Ascending aorta (tissue), 2 donors: ENCODE measurements at regions not wholly inside any gene's neighbourhood (a gene's known extent, or its start where the extent isn't known, plus 50 kb on each side); places are given as distances from the start of the nearest gene placed in this dataset.
"Not testable (repeated sequence)": the region's sequence is repeated elsewhere in the genome, so short reads cannot be mapped to it uniquely, and the experiment has no call there.

ENCODE experiments used
- DNase-seq, 2 donors: peaks; one replicate each; pipeline ENCODE4 v3.0.0-alpha.2; 2019; ENCODE audit warnings: low spot score in 2 of 2
- H3K27ac ChIP-seq, 2 donors: fragments of 200-600 bp; sonication (generic); one replicate each; pipeline ENCODE4 v1.5.1; 2016 to 2017; ENCODE audit warnings: mild to moderate bottlenecking in 1 of 2
- H3K27me3 ChIP-seq: fragments of 200-600 bp; sonication (generic); one replicate; pipeline ENCODE4 v1.5.1; 2017
- H3K36me3 ChIP-seq, 2 donors: fragments of 200-600 bp; sonication (generic); one replicate each; pipeline ENCODE4 v1.5.1; 2016
- H3K4me1 ChIP-seq, 2 donors: fragments of 200-600 bp; sonication (generic); one replicate each; pipeline ENCODE4 v1.5.1; 2016 to 2017; ENCODE audit warnings: mild to moderate bottlenecking in 1 of 2
- H3K4me3 ChIP-seq, 2 donors: fragments of 200-600 bp; sonication (generic); one replicate each; pipeline ENCODE4 v1.5.1; 2016 to 2017; ENCODE audit warnings: mild to moderate bottlenecking in 1 of 2
- H3K9me3 ChIP-seq, 2 donors: fragments of 200-600 bp; sonication (generic); one replicate each; pipeline ENCODE4 v1.5.1; 2016
- intact Hi-C: fragments of 100-400 bp; cut with DNase I; formaldehyde crosslinking; loops from one replicate; pipeline ENCODE4 v1.15.1; 2023
- TF ChIP-seq, protein P1 (sequence below), 3 experiments: fragments of 200-600 bp in 2 of 3; fragments of 450-650 bp in 1 of 3; sonication (generic) in 2 of 3; IDR thresholded peaks; one replicate each; pipeline ENCODE4 v1.5.1; 2016 to 2019; ENCODE audit warnings: antibody characterized with exemption in 3 of 3, mild to moderate bottlenecking in 1 of 3, moderate library complexity in 1 of 3

DNA sequence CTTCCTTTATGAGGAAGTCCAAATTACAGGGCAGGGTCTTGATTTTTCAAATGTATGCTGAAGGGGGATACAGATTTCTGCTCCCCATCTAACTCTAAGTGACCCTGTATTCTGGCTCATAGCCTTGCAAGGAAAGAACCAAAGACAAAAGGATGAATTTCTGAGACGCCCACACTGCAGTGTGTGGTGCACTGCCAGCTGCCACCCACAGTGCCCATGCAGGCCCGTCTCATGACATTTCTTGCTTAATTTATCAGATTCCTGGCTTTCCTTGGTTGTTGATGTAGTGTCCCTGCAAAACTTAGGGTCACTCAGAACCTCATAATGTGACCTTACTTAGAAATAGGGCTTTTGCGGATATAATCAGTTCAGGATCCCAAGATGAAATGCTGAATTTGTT is 68.0 kb downstream of the CBLN4 start:
- H3K9me3 ChIP-seq = no peaks in the 10 kb centered on the region
- no peak overlapping the region for H3K4me3 ChIP-seq
- TF ChIP-seq, protein P1, sequence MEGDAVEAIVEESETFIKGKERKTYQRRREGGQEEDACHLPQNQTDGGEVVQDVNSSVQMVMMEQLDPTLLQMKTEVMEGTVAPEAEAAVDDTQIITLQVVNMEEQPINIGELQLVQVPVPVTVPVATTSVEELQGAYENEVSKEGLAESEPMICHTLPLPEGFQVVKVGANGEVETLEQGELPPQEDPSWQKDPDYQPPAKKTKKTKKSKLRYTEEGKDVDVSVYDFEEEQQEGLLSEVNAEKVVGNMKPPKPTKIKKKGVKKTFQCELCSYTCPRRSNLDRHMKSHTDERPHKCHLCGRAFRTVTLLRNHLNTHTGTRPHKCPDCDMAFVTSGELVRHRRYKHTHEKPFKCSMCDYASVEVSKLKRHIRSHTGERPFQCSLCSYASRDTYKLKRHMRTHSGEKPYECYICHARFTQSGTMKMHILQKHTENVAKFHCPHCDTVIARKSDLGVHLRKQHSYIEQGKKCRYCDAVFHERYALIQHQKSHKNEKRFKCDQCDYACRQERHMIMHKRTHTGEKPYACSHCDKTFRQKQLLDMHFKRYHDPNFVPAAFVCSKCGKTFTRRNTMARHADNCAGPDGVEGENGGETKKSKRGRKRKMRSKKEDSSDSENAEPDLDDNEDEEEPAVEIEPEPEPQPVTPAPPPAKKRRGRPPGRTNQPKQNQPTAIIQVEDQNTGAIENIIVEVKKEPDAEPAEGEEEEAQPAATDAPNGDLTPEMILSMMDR (IDR thresholded peaks at IDR 0.05) = no peak
- no peaks in the 10 kb centered on the region for H3K36me3 ChIP-seq
- no peaks in the 10 kb centered on the region for H3K4me1 ChIP-seq
- no peak overlapping the region for H3K27ac ChIP-seq
- H3K27me3 ChIP-seq = no peaks in the 10 kb centered on the region
- intact Hi-C loops = no loop called here
- no peak for DNase-seq

DNA sequence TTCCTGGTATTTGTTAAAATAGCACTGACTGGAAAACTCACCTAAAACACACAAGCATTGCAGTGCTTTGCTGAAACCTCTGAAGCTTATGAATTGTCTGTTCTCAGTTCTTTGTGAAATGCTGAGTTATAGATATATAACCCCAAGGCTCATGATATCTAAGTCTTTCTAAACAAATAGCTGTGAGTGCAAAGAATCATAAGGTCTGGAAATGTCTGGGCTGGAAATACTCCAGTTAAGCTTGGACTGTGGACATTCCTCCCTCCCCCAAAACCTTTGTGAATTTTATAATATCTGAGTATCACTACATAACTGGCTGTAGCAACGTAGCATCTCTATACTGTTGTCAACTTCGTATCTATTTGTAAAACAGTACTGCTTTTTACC is 69.1 kb downstream of the CBLN4 start:
- H3K27ac ChIP-seq = no peak overlapping the region
- no peaks in the 10 kb centered on the region for H3K9me3 ChIP-seq
- H3K4me1 ChIP-seq = no peaks in the 10 kb centered on the region
- no peak overlapping the region for H3K4me3 ChIP-seq
- TF ChIP-seq, protein P1 (IDR thresholded peaks at IDR 0.05) = no peak
- DNase-seq = no peak
- H3K27me3 ChIP-seq = no peaks in the 10 kb centered on the region
- intact Hi-C loops = no loop called here
- H3K36me3 ChIP-seq = no peaks in the 10 kb centered on the region

DNA sequence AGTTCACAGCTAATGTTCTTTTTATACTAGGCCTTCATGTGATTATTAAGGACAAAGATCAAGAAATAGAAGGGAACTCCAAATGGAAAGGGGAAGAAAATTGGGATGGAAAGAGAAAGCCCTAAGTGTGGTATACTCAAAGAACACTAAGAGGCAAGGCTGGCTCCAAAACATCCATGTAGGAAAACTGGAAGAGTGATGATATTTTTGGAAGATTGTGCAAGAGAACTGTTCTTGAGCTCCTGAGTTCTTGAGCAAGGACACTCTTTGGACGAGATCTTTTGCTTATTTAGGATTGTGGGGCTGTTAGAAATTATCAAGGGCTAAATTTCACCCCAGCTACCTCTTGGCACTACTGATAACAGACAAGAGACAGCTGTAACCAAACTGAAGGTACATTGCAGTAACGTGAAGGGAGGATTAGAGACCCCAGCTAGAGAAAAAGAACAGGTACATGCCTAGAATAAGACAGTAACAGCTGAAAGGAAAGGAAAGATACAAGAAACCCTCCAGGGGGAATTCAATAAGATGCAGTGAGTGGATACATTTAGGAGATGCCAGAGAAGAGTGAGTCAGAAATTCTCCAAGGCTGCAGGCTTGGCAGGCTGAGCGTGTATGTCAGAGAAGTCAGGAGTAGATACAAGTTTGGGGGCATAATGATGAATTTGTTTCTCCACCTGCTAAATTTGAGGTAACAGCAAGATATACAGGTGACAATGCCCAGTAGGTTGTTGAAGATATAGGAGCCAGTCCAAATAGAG is 69.7 kb downstream of the CBLN4 start:
- H3K27ac ChIP-seq = no peak overlapping the region
- intact Hi-C loops = no loop called here
- no peaks in the 10 kb centered on the region for H3K27me3 ChIP-seq
- no peaks in the 10 kb centered on the region for H3K4me1 ChIP-seq
- TF ChIP-seq, protein P1 (IDR thresholded peaks at IDR 0.05) = no peak
- H3K36me3 ChIP-seq = no peaks in the 10 kb centered on the region
- no peak for DNase-seq
- no peaks in the 10 kb centered on the region for H3K9me3 ChIP-seq
- no peak overlapping the region for H3K4me3 ChIP-seq

DNA sequence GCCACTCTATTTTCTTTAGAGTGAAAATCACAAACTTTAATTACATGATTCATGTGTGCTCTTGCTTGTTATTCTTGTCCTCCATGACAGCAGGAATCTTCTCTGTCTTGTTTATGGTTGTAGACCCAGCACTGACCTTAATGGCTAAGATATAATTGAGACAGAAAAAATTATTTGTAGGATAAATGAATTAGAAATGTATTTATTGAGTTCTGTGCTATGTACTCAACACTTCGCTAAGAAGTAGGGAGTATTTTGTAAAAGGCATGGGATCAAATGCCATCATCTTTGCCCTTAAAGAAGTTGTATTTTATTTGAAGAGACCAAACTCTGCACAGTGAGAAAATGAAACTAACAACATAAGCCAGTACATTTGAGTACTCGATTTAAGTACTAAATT is 71.2 kb downstream of the CBLN4 start:
- no peak for DNase-seq
- no peaks in the 10 kb centered on the region for H3K36me3 ChIP-seq
- TF ChIP-seq, protein P1 (IDR thresholded peaks at IDR 0.05) = no peak
- no peaks in the 10 kb centered on the region for H3K27me3 ChIP-seq
- H3K27ac ChIP-seq = no peak overlapping the region
- H3K4me1 ChIP-seq = no peaks in the 10 kb centered on the region
- intact Hi-C loops = no loop called here
- H3K9me3 ChIP-seq = no peaks in the 10 kb centered on the region
- H3K4me3 ChIP-seq = no peak overlapping the region

DNA sequence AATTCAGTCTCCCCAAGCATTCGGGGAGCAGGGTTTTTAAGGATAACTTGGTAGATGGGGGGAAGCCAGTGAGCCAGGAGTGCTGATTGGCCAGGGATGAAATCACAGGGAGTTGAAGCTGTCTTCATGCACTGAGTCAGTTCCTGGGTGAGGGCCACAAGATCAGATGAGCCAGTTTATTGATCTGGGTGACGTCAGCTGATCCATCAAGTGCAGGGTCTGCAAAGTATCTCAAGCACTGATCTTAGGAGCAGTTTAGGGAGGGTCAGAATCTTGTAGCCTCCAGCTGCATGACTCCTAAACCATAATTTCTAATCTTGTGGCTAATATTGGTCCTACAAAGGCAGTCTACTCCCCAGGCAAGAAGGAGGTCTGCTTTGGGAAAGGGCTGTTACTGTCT is 74.4 kb downstream of the CBLN4 start:
- H3K4me3 ChIP-seq, DNase-seq, H3K27me3 ChIP-seq, H3K27ac ChIP-seq, H3K36me3 ChIP-seq, intact Hi-C loops, H3K9me3 ChIP-seq, H3K4me1 ChIP-seq: not testable (repeated sequence)

DNA sequence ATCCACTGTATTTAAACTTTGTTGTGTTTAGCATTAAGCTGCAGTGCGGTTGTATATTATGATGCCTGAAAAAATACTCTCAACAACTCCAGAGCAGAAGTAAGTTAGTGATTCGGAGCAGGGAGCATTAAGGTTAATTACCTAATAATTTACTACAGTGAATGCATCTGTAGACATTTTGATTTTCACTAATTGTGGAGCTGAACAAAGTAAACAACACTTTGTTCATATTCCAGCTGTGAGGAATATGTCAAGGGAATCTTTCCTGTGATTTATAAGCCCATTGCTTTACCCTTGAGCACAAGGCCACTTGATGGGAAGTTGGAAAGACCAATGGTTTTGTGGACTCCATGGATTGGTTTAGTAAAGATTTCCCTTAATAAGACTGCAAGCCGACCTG is 77.1 kb downstream of the CBLN4 start:
- no peak for DNase-seq
- Histone ChIP-seq H3K27ac (no peak overlapping the region), H3K9me3 (no peaks in the 10 kb centered on the region), H3K27me3 (no peaks in the 10 kb centered on the region), H3K4me1 (no peaks in the 10 kb centered on the region), H3K4me3 (no peak overlapping the region), H3K36me3 (no peaks in the 10 kb centered on the region)
- TF ChIP-seq, protein P1 (IDR thresholded peaks at IDR 0.05) = no peak
- intact Hi-C loops = no loop called here
